ENCODE measurements at regions not wholly inside any gene's neighbourhood (a gene's known extent, or its start where the extent isn't known, plus 50 kb on each side); places are given as distances from the start of the nearest gene placed in this dataset.

GRCh38 chr14:97336816-97337215 lies 539.6 kb downstream of the VRK1 start:
- no peaks in the 10 kb centered on the region for H3K36me3 ChIP-seq (ENCODE audit: control insufficient read depth in 2 of 2, insufficient read depth in 1 of 2, low read length in 2 of 2)
- ChIA-PET CTCF (interaction anchor here (1.6 kb wide), 1 partner anchor 8 kb away, joined by 5 read pairs; no protein-coding TSS in a partner anchor), POLR2A (no interaction called here)
- H3K9me3 ChIP-seq (ENCODE audit: control insufficient read depth, insufficient read depth, low read depth, low read length), result no peaks in the 10 kb centered on the region
- TF ChIP-seq ZNF214 (tag by site-specific recombination; IDR thresholded peaks at IDR 0.05; ENCODE audit: borderline replicate concordance) (no peak), PRDM4 (tag by site-specific recombination; IDR thresholded peaks at IDR 0.05) (no peak), KLF17 (tag by site-specific recombination; IDR thresholded peaks at IDR 0.05) (no peak), ELK4 (IDR thresholded peaks at IDR 0.05; ENCODE audit: borderline replicate concordance, low read depth, low read length) (no peak), ZNF112 (tag by site-specific recombination; IDR thresholded peaks at IDR 0.05) (no peak), PBX3 (CRISPR knock-in tag; IDR thresholded peaks at IDR 0.05) (no peak), ZNF280C (tag by site-specific recombination; IDR thresholded peaks at IDR 0.05) (no peak)
- H3K4me1 ChIP-seq (ENCODE audit: control insufficient read depth, insufficient read depth, low read length), result no peaks in the 10 kb centered on the region
- H3K4me3 ChIP-seq (ENCODE audit: low read depth, low read length), result no peak overlapping the region
- H3K27ac ChIP-seq (ENCODE audit: extremely low read depth, low read depth, low read length), result no peak overlapping the region

- Histone ChIP-seq H3K36me3 (ENCODE audit: control insufficient read depth in 2 of 2, insufficient read depth in 1 of 2, low read length in 2 of 2) (no peaks in the 10 kb centered on the region), H3K4me3 (ENCODE audit: low read depth, low read length) (no peak overlapping the region), H3K27ac (ENCODE audit: extremely low read depth, low read depth, low read length) (no peak overlapping the region), H3K9me3 (ENCODE audit: control insufficient read depth, insufficient read depth, low read depth, low read length) (no peaks in the 10 kb centered on the region), H3K4me1 (ENCODE audit: control insufficient read depth, insufficient read depth, low read length) (no peaks in the 10 kb centered on the region)
- no peak for TF ChIP-seq ZNF529 (tag by site-specific recombination; IDR thresholded peaks at IDR 0.05; ENCODE audit: insufficient replicate concordance)
- no peak for TF ChIP-seq ZNF140 (tag by site-specific recombination; IDR thresholded peaks at IDR 0.05)
- TF ChIP-seq BCL11A (tag by site-specific recombination; IDR thresholded peaks at IDR 0.05; ENCODE audit: low read depth), result no peak
- TF ChIP-seq ZNF645 (tag by site-specific recombination; IDR thresholded peaks at IDR 0.05), result no peak
- no peak for TF ChIP-seq ZNF76 (tag by site-specific recombination; IDR thresholded peaks at IDR 0.05; ENCODE audit: borderline replicate concordance, low read depth)
- no peak for TF ChIP-seq OVOL3 (tag by site-specific recombination; IDR thresholded peaks at IDR 0.05)
- no peak for TF ChIP-seq PRDM1 (tag by site-specific recombination; IDR thresholded peaks at IDR 0.05)
- no peak for TF ChIP-seq KLF9 (tag by site-specific recombination; IDR thresholded peaks at IDR 0.05; ENCODE audit: low read depth)
- TF ChIP-seq ZNF26 (tag by site-specific recombination; IDR thresholded peaks at IDR 0.05), result no peak
- no peak for TF ChIP-seq GFI1B (tag by site-specific recombination; IDR thresholded peaks at IDR 0.05)
- CTCF ChIA-PET, result no interaction called here
- POLR2A ChIA-PET, result no interaction called here
Measured at GRCh38 chr14:97337267-97337666, 540.1 kb downstream of the VRK1 start.
